HG03175 (cell line): ENCODE measurements at regions not wholly inside any gene's neighbourhood (a gene's known extent, or its start where the extent isn't known, plus 50 kb on each side); places are given as distances from the start of the nearest gene placed in this dataset.

ENCODE experiments used
- ATAC-seq: cut with Tn5 transposase; IDR thresholded peaks from one replicate; pipeline ENCODE4 v1.9.1; 2021; ENCODE audit warnings: mild to moderate bottlenecking, moderate library complexity; ENCODE audit not compliant: unreplicated experiment

DNA sequence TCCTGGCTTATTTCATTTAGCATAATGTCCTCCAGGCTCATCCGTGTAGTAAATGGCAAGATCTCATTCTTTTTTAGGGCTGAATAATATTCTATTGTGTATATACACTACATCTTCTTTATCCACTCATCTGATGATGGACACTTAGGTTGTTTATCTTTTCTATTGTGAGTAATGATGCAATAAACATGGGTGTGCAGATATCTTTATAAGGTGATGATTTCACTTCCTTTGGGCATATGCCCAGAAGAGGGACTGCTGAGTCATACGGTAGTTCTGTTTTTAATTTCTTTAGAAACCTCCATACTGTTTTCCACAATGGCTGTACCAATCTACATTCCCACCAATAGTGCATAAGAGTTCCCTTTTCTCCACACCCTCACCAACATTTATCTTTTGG is 317.6 kb upstream of the CNKSR2 start:
- no peak for ATAC-seq

DNA sequence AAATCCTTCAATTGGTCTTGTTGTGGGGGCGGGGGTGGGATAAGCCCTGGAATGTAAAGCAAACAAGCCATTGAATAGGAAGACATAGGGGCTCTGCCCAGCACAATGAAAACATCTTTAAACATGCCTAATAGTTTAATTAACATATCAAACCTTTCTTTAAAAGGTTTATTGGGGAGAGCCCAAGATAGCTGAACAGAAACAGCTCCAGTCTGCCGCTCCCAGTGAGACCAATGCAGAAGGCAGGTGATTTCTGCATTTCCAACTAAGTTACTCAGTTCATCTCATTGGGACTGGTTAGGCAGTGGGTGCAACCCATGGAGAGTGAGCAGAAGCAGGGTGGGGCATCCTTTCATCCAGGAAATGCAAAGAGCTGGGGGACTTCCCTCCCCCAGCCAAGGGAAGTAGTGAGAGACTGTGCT is 327.2 kb upstream of the CNKSR2 start:
- no peak for ATAC-seq

DNA sequence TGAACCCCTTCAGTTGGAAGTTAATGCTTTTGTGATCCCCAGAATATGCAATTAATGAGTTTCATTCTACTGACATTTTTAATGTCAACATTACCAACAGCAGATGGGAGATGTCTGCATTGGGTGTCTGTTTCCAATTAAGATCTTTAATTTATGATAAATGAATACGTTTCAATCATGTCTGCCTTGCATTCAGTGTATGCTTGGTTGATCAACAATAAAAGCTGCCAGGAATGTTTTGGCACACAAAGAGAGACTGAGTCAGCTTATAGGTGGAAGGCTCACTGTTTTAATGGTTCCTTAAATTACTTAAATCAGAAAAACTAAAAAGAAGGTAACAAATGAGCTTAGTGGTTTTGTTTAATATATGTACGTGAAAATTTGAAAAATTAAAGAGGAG is 359.9 kb upstream of the CNKSR2 start:
- ATAC-seq: no peak

DNA sequence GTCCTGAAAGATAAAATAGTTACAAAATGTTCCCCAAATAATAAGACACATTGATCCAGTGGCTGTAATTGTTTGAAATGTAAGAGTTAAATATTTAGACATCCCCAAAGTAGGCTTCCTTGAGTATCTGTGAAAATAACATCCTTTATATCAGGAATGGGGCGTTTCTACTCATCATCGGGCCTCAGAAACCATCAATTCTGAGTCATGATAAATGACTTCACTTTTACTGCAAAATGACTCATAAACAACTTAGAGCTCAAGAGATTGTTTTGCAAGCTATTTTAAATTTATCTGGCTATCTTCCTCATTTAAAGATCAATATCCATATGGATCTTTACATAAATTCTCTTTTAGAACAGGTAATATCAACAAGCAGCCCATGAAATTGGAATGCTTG is 369.4 kb upstream of the CNKSR2 start:
- no peak for ATAC-seq

DNA sequence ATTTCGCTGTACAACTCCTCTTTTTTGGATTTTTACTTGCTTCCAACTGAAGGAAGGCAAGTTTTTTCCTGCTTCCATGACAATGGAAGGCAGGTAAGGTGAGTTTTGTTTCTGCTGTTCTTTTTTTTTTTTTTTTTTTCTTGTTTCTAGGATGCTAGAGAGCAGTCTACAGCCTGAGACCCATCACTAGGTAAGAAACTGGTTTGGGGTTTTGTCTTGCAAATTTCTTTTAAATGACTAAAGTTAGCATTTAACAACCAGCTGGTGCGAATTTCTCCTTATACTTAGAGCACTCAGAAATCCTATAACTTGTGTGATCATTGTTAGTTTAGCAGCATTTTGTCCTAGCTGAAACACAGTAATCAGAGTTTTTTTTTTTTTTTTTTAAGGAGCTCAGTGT is 378.4 kb upstream of the CNKSR2 start:
- no peak for ATAC-seq

DNA sequence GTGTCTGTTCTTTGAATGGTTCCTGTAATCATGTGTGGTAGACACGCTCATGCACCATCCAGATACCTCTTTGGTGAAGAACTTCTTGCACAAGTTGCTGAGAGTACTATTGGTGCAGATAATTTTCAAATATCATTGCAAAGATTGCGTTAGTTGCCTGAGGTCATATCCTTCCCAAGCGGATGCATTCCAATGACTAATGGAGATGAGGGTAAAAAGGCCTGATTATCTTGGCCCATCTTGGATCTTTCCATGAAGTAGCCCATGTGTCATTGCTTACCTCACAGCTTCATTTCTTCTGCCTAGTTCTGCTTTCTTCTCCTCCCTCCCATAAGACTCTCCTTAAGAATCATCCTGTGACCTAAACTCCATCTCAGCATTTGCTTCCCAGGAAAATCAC is 384.9 kb upstream of the CNKSR2 start:
- ATAC-seq: no peak

DNA sequence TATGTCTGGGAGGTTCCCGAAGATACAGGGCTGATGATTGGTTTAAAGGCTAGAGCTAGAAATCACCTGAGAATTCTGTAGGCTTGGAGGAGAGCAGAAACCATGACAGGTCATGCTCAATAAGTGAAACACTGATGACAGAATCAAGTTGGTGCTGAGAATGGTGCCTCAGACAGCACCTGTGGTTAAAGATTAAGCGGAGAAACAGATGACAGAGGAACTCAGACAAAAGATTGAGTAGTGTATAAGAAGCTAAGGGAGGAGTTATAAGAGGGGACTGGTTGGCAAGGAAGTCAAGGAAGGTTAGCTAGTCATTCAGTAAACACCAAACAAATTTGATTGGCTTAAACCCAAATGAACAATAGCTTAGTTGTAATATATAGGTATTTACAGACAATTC is 385.4 kb upstream of the CNKSR2 start:
- no peak for ATAC-seq

DNA sequence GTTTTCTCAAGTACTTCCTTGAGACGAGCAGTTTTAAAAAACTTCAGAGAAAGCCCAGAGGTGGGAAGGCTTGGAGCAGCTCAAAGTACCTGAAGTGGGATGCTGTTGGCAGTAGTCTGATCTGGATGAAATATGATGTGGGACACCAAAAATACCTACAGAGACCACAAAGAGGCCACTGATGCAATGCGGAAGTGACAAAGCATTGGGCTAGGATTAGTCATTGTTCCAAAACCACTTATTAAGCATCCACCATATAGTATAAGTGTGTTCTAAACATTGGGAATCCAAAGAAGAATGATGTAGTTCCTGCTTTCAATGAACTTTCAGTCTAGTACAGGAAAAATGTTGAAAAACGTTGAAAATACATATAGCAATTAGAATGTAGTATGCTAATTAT is 386.1 kb upstream of the CNKSR2 start:
- no peak for ATAC-seq

DNA sequence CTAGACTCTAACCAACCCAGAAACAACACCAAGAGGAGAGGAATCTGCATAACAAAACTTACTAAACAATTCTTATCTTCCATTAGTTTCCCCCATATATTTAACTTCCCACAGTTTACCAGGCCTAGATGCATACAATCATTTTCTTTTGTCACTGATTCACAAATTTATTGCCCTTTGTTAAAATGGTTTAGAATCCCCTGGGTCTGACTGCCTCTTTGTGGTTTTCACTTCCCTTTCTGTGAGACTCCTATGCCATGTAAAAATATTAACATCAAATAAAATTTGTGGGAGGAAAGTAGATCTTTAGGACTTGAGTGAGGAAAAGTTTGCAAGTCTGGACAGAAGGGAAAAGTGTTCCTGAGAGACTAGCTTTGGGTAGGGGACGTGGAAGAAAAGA is 393.8 kb upstream of the CNKSR2 start:
- ATAC-seq: no peak

DNA sequence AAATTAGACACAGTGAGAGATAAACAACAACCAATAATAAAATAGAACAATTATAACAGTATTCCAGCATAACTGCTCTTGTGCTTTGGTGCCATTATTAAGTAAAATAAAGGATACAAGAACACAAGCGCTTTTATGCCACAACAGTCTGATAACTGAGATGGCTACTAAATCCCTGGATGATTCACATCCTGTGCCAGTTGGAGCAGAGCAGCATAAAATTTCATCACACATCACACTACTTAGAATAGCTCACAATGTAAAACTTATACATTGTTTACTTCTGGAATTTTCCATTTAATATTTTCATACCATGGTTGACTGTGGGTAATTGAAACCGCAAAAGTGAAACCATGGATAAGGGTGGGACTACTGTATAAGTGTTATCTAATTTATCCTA is 399.9 kb upstream of the CNKSR2 start:
- no peak for ATAC-seq

DNA sequence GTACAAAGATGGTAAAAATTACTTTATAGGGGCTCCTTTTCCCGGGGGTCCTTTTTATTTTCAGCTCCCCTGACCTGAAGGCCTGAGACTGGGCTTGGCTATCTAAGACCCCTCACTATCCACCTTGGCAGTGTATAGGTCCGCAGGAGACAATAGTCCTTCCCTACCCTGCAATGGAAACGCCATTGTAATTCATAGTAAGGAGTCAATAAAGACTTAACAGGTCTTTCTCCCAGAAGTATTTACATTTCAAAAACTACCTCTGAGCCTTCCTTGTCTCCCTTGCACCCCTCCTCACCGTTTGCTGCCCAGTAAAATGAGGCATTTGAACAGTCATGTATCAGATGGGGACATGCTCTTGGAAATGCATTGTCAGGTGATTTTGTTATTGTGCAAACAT is 401.2 kb upstream of the CNKSR2 start:
- no peak for ATAC-seq

DNA sequence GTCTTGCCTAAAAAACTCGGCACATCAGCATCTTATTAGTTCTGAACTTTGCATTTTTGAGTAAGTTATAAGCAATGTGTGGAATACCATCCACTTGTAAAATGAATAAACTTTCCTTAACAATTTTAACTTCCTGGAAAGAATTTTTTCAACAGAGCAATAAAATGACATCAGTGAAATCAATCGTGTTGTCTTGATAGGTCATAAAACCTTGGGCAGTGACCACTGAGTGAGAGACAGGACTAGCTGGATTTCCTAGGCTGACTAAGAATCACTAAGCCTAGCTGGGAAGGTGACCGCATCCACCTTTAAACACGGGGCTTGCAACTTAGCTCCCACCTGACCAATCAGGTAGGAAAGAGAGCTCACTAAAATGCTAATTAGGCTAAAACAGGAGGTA is 403.0 kb upstream of the CNKSR2 start:
- no peak for ATAC-seq

DNA sequence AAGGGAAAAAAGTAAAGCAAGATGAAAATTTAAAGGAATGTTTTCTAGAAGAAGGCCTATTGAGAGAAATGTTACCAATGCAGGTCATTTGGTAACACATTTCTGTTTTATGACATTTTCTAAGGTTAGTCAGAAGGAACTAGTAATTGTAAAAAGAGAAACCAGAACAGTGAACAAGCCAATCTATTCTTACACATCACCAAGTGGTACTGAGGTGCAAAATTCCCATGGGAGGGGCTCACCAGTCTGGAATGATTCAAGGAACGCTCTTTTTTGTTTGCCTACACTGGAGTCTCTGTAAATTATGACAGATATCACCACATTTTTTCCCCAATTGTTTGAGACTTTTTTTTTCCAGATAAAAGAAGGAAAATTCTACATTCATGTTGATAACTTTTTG is 404.7 kb upstream of the CNKSR2 start:
- no peak for ATAC-seq

DNA sequence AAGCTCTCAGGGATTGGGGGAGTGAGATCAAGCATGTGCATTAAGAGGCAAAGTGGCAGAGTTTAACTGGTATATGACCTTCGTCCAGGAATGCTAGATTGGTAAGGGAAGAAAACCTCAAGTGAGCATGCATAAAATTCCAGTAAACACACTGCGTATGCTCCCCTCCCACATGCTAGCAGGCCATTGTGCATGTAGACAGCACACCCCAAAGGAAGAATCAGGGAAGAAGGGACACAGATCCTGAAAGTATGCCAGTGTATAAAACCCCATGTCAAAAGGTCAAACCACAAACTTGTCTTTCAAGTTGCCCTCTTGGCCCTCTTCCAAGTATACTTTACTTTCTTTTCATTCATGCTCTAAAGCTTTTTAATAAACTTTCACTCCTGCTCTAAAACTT is 405.2 kb upstream of the CNKSR2 start:
- no peak for ATAC-seq

DNA sequence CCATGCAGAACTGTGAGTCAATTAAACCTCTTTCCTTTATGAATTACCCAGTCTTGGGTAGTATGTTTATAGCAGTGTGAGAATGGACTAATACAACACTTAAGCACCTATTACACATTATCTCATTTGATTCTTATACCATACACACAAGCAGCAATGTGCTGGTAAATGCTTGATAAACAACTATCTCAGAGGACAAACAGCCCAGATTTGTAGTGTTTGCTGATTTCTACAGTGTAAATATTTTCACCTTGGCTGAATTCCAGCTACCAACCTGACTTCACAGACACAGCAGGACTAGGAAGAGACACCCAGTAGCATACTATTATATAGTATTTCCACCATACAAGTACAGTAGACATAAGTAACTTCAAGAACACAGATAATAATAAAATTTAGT is 406.5 kb upstream of the CNKSR2 start:
- ATAC-seq: no peak

DNA sequence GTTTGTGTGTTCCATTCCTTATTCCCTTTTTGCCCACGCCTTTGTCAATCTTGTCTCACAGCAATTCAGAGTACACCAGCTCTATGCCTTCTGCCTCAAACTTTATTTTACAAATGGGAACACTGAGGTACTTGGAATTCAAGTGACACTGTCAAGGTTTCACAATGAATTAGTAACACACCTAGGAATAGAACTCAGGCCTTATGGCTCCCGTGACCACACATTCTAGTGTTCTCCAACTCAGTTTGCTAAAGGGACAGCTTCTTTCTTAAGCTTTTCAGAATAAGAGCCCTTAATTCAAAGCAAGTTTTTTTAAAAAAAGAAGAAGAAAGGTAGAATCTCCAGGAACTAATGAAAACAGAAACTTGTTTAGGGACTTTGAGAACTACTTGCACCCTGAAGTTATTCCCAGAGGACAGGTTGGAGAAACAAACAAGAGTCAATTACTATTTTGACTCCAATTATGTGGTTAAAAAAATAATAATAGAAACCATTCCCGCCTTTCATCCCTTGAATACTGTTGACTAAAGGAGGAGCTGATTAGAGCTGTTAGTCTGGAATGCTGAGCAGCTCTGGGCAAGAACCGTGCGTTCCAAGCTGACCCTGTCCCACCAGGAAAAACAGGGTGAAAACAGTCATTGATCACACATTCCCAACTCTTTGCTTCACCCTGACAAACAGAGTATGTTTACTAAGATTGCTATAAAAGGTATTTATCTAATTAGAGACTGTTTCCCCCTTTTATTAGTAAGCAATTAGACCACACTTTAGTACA is 408.8 kb upstream of the CNKSR2 start:
- no peak for ATAC-seq

DNA sequence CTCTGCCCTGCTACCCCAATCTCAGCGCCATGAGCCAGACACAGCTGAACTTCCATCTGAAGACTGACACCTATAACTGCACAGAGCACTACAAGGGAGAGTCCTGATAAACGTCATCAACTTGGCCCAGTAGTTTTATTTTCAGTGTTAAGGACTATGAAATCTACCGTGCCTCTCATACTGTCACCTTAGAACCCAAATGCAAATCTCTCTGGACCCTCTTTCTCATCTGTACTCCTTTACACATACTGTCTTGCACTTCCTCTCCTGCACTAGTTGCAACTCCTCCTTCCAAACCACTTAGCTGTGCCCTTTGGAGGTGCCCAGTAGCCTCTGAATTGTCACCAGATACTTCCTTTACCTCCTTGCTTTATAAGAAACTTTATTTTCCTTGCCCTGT is 420.2 kb upstream of the CNKSR2 start:
- ATAC-seq: no peak

DNA sequence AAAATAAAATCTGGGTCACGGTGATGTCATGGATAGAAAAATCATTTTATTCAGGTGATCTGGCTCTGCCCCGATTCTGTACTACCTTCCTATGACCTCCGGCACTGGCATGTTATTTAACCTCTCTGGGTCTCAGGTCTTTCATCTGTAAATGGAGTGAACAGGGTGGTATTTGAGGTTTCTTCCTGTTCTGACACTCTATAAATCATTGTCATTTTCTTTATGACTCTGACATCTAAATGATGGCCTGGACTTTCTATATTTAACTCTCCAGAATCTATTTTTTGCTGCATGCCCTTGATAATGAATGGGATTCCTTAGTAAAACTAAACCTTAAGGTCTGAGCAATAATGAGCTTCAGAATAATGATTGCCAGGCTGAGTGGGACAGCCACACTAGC is 422.0 kb upstream of the CNKSR2 start:
- no peak for ATAC-seq

DNA sequence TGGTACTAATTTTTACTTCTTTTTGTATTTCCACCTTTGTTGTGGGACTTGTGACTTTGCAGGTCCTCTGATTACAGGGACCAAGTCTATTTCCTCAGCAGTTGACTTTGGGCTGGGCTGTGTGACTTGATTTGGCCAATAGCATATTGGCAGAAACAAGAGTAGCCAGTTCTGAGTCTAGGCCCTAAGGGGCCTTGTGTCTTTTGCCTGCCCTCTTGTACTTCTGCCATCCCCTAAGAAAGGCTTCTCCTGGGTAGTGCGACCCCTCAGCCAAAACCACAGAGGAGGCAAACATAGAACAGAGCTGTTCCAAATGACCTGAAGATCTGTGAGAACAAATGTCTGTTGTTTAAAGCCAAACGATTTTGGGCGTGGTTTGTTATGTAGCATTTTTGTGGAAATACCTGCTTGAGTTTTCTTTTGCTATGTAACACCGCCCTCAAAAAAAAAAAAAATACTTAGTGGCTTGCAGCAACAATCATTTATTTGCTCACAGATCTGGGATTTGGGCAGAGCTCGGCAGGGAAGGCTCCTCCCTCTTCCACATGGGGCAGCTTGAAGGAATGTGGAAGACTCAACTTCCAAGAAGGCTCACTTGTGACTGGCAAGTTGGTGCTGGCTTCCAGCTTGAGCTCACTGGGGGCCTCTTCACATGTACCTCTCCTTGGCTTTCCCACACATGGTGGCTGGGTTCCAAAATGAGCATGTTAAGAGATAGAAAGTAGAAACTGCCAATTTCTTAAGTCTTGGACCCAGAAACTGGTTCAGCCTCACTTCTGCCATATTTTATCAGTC is 423.0 kb upstream of the CNKSR2 start:
- no peak for ATAC-seq

DNA sequence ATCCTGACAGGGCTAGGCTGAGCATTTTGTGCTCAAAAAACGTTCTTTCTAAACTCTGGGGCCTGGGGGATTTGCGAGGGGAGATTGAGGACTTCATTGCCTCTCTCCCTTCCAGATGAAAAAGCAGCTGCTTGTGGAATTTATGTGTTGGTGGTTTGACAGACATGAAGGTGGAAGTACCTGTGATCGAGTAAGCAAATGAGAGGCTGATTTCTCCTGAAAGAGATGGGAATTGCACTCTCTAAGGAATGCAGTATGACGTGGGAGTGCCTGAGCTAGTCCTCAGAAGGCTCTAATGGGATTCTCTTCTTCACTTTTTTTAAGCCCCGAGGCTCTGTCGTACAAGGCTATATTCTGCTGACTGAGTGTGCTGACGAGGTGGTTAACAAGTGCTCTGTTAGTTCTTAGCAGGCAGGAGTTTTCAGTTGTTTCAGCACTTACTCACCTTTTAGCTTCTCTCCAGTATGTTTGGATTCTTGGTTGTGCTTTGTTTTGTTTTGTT is 426.8 kb upstream of the CNKSR2 start:
- no peak for ATAC-seq

DNA sequence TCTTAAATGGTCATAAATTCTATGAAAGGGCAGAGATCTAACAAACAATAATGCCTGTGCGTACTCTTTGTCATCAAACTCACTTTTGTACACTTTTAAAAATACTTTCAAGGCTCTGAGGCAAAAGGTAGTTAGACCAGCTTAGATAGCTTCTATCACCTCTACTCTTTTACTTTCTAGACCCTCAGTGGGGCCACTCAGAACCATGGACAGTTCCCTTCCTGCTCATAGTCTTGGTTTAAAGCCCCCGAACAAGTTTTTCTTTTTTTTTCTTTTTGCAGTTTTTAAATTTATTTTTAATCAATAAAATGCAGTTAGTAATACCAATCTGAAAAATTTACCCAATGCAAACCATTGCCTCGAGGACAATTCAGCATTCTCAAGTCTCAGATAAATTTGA is 460.5 kb upstream of the CNKSR2 start:
- ATAC-seq: no peak

DNA sequence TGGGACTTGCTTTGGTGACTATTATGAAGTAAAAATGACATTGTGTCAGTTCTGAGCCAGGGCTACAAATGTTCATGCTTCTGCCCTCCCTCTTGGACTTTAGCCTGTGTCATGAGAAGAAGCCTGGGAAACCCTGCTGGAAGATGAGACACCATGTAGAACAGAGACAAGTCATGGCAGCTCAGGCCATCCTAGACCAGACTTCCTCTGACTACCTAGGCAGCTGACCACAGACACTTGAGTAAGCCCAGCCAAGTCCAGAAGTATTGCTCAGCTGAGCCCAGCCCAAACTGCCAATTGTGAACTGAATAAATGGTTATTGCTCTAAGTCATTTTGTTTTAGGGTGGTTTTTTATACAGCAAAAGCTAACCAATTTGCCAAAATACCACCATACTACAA is 467.6 kb upstream of the CNKSR2 start:
- no peak for ATAC-seq
